ENCODE measurements at regions not wholly inside any gene's neighbourhood (a gene's known extent, or its start where the extent isn't known, plus 50 kb on each side); places are given as distances from the start of the nearest gene placed in this dataset.

- TF ChIP-seq CTCF (IDR thresholded peaks at IDR 0.05): no peak
- no peak for TF ChIP-seq EZH2 (IDR thresholded peaks at IDR 0.05; ENCODE audit: borderline replicate concordance, insufficient read depth, low read depth, low read length, poor library complexity, severe bottlenecking)
These were observed 122.9 kb upstream of the OSMR start for GRCh38 chr5:38722918-38723317.
